ENCODE measurements at regions not wholly inside any gene's neighbourhood (a gene's known extent, or its start where the extent isn't known, plus 50 kb on each side); places are given as distances from the start of the nearest gene placed in this dataset.

DNA sequence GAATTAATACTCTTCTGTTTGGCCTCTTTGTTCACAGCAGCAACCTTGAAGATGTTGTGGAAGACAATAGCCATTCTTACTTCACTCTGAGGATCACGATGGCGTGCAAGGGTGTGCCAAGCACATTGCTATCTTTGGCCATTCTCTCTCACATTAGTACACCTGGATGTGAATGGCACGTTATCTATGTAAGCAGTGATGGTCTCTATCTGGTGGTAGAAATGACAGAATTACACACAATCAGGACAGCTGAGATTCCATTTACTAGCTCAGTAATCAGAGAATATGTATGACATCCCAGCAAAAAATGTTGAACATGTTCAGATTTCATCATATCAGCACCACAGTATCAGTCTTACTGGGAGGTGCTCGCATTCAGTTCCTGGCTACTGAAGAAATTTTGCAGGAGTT, 116.2 kb downstream of the LCA5 start:
- TF ChIP-seq, protein P1, sequence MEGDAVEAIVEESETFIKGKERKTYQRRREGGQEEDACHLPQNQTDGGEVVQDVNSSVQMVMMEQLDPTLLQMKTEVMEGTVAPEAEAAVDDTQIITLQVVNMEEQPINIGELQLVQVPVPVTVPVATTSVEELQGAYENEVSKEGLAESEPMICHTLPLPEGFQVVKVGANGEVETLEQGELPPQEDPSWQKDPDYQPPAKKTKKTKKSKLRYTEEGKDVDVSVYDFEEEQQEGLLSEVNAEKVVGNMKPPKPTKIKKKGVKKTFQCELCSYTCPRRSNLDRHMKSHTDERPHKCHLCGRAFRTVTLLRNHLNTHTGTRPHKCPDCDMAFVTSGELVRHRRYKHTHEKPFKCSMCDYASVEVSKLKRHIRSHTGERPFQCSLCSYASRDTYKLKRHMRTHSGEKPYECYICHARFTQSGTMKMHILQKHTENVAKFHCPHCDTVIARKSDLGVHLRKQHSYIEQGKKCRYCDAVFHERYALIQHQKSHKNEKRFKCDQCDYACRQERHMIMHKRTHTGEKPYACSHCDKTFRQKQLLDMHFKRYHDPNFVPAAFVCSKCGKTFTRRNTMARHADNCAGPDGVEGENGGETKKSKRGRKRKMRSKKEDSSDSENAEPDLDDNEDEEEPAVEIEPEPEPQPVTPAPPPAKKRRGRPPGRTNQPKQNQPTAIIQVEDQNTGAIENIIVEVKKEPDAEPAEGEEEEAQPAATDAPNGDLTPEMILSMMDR (IDR thresholded peaks at IDR 0.05) = no peak
- TF ChIP-seq POLR2A (IDR thresholded peaks at IDR 0.05) = no peak

Data from right lobe of liver (tissue), 4 donors.